ENCODE measurements at regions not wholly inside any gene's neighbourhood (a gene's known extent, or its start where the extent isn't known, plus 50 kb on each side); places are given as distances from the start of the nearest gene placed in this dataset.

- H3K27ac Mint-ChIP-seq = no peak overlapping the region
- peaks cover 6% of the 10 kb centered on the region for H3K4me1 Mint-ChIP-seq
- H3K27me3 Mint-ChIP-seq = peaks cover 10% of the 10 kb centered on the region
- ATAC-seq (replicated peaks) = no peak
- no peaks in the 10 kb centered on the region for H3K9me3 Mint-ChIP-seq
- no peaks in the 10 kb centered on the region for H3K36me3 Mint-ChIP-seq (ENCODE audit: low read depth)
- peak overlapping the region; percentile 34 for H3K4me3 Mint-ChIP-seq
Measured at GRCh38 chr10:44309939-44310761, 74.7 kb downstream of the CXCL12 start.

- Mint-ChIP-seq H3K36me3 (ENCODE audit: low read depth) (no peaks in the 10 kb centered on the region), H3K4me1 (peaks cover 6% of the 10 kb centered on the region), H3K4me3 (no peak overlapping the region), H3K27me3 (peaks cover 10% of the 10 kb centered on the region), H3K27ac (no peak overlapping the region), H3K9me3 (peaks cover 2% of the 10 kb centered on the region)
- no peak for ATAC-seq (replicated peaks)
Measured at GRCh38 chr10:44309361-44309760, 75.5 kb downstream of the CXCL12 start.

- H3K27ac Mint-ChIP-seq = no peak overlapping the region
- no peaks in the 10 kb centered on the region for H3K36me3 Mint-ChIP-seq (ENCODE audit: low read depth)
Measured at GRCh38 chr10:44308935-44309334, 76.0 kb downstream of the CXCL12 start.

DNA sequence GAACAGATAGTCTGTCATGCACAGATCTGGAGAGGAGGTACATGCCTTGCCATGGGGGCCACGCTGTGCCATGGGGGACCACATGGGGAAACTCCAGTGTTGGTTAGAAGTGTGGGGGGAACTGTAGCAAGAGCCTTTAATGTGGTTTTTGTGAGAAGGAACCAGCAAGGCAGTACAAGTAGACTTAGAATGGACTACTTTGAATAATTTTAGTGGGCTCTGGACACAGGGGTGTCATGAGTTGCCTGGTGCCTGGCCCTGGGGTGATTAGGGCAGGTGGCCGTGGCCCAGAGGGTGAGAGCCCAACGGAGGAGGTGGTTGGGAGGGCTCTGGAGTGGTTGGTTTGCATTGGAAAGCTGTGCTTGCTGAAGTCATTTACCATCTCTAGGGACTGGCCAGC is 77.2 kb downstream of the CXCL12 start:
- Mint-ChIP-seq H3K4me1 (peaks cover 6% of the 10 kb centered on the region), H3K27ac (no peak overlapping the region), H3K27me3 (peaks cover 10% of the 10 kb centered on the region), H3K4me3 (no peak overlapping the region), H3K36me3 (ENCODE audit: low read depth) (no peaks in the 10 kb centered on the region), H3K9me3 (peaks cover 6% of the 10 kb centered on the region)
- no peak for ATAC-seq (replicated peaks)

More at GRCh38 chr10:44308935-44309334, 76.0 kb downstream of the CXCL12 start:
- Mint-ChIP-seq H3K4me3 (no peak overlapping the region), H3K4me1 (peaks cover 6% of the 10 kb centered on the region), H3K27me3 (peaks cover 10% of the 10 kb centered on the region), H3K9me3 (peaks cover 6% of the 10 kb centered on the region)
- no peak for ATAC-seq (replicated peaks)

- Mint-ChIP-seq H3K4me1 (peaks cover 6% of the 10 kb centered on the region), H3K27ac (no peak overlapping the region)
Measured at GRCh38 chr10:44306762-44307161, 78.1 kb downstream of the CXCL12 start.

DNA sequence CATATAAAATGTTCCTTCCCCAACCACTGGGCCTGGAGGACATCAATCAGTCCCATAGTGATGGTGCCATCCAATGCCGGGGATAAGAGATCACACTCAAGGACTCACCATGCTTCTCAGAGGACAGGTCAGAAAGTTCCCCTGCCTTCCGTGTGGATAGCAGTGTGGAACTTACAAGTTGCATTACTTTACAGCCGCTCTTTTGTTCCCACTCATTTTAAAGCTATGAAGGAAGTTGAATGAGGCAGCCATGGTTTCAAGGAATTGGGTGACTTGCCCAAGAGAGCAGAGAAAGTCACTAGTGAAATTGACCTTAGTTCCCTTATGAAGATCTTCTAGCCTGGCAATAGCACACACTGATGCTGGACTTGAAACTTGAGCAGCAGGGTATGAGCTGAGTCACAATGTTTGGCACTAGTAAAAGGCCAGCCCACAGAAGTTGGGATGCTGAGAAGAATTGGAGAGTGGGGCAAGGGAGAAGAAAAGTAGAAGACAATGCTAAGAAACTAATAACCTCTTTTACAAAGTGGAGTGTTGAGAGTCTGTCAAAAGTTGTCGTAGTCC is 78.7 kb downstream of the CXCL12 start:
- Mint-ChIP-seq H3K4me3 (no peak overlapping the region), H3K9me3 (peaks cover 6% of the 10 kb centered on the region), H3K36me3 (ENCODE audit: low read depth) (no peaks in the 10 kb centered on the region), H3K27ac (no peak overlapping the region), H3K27me3 (peaks cover under 1% of the 10 kb centered on the region), H3K4me1 (peaks cover 1% of the 10 kb centered on the region)
- ATAC-seq (replicated peaks) = no peak

More at GRCh38 chr10:44306762-44307161, 78.1 kb downstream of the CXCL12 start:
- peaks cover 6% of the 10 kb centered on the region for H3K27me3 Mint-ChIP-seq
- H3K36me3 Mint-ChIP-seq (ENCODE audit: low read depth) = no peaks in the 10 kb centered on the region
- ATAC-seq (replicated peaks) = no peak
- peaks cover 6% of the 10 kb centered on the region for H3K9me3 Mint-ChIP-seq
- H3K4me3 Mint-ChIP-seq = no peak overlapping the region

GRCh38 chr10:44301781-44302355 is 83.0 kb downstream of the CXCL12 start:
- H3K27ac Mint-ChIP-seq = no peak overlapping the region
- H3K4me3 Mint-ChIP-seq = no peak overlapping the region
- no peaks in the 10 kb centered on the region for H3K36me3 Mint-ChIP-seq (ENCODE audit: low read depth)
- peaks cover 6% of the 10 kb centered on the region for H3K9me3 Mint-ChIP-seq
- no peaks in the 10 kb centered on the region for H3K4me1 Mint-ChIP-seq
- H3K27me3 Mint-ChIP-seq = no peaks in the 10 kb centered on the region
- no peak for ATAC-seq (replicated peaks)

GRCh38 chr10:44300666-44301649 is 83.9 kb downstream of the CXCL12 start:
- H3K27me3 Mint-ChIP-seq = no peaks in the 10 kb centered on the region
- peak; percentile 92 for ATAC-seq (replicated peaks)

GRCh38 chr10:44298713-44299112 is 86.2 kb downstream of the CXCL12 start:
- ATAC-seq (replicated peaks) = no peak
- H3K27ac Mint-ChIP-seq = no peak overlapping the region
- no peaks in the 10 kb centered on the region for H3K27me3 Mint-ChIP-seq
- H3K36me3 Mint-ChIP-seq (ENCODE audit: low read depth) = no peaks in the 10 kb centered on the region
- no peak overlapping the region for H3K4me3 Mint-ChIP-seq
- no peaks in the 10 kb centered on the region for H3K4me1 Mint-ChIP-seq
- no peaks in the 10 kb centered on the region for H3K9me3 Mint-ChIP-seq

More at GRCh38 chr10:44300666-44301649, 83.9 kb downstream of the CXCL12 start:
- Mint-ChIP-seq H3K36me3 (ENCODE audit: low read depth) (no peaks in the 10 kb centered on the region), H3K4me3 (no peak overlapping the region), H3K27ac (no peak overlapping the region), H3K9me3 (peaks cover 6% of the 10 kb centered on the region), H3K4me1 (no peaks in the 10 kb centered on the region)

GRCh38 chr10:44297963-44298362 is 86.9 kb downstream of the CXCL12 start:
- Mint-ChIP-seq H3K27me3 (no peaks in the 10 kb centered on the region), H3K27ac (no peak overlapping the region), H3K4me3 (no peak overlapping the region), H3K36me3 (ENCODE audit: low read depth) (no peaks in the 10 kb centered on the region), H3K9me3 (no peaks in the 10 kb centered on the region), H3K4me1 (no peaks in the 10 kb centered on the region)
- ATAC-seq (replicated peaks) = no peak

GRCh38 chr10:44295644-44296241 is 89.2 kb downstream of the CXCL12 start:
- Mint-ChIP-seq H3K27me3 (peaks cover 6% of the 10 kb centered on the region), H3K36me3 (ENCODE audit: low read depth) (no peaks in the 10 kb centered on the region), H3K4me1 (no peaks in the 10 kb centered on the region), H3K4me3 (no peak overlapping the region), H3K9me3 (no peaks in the 10 kb centered on the region), H3K27ac (no peak overlapping the region)
- no peak for ATAC-seq (replicated peaks)

DNA sequence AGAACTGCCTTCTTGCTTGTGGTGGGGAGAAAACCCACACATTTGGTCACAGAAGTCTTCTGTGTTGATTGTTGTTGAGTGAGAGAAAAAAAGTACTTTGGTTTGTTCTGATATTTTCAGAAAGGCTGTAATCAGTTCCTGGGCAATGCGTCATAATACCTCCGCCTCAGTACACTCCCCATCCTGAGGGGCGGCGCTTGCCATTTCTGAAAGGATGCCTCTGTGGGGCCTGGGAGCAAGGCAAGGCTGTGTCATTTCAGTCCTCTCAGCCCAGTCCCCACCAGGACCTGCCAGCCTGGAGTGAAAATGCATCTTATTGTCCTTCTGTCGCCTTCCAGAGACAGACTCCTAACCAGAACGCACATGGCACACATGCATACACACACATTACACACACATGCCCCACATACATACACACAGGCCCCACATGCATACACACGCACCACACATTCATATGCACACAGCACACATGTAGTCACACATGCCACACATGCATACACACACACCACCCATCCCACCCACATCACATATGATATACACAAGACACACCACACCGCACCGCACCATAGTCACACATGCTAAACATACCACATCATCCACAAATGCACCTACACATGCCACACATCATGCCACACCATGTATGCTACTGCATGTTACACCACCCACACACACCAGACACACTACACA is 90.0 kb downstream of the CXCL12 start:
- Mint-ChIP-seq H3K4me3 (no peak overlapping the region), H3K27me3 (peaks cover 7% of the 10 kb centered on the region), H3K27ac (no peak overlapping the region), H3K36me3 (ENCODE audit: low read depth) (no peaks in the 10 kb centered on the region), H3K4me1 (no peaks in the 10 kb centered on the region), H3K9me3 (no peaks in the 10 kb centered on the region)
- no peak for ATAC-seq (replicated peaks)

DNA sequence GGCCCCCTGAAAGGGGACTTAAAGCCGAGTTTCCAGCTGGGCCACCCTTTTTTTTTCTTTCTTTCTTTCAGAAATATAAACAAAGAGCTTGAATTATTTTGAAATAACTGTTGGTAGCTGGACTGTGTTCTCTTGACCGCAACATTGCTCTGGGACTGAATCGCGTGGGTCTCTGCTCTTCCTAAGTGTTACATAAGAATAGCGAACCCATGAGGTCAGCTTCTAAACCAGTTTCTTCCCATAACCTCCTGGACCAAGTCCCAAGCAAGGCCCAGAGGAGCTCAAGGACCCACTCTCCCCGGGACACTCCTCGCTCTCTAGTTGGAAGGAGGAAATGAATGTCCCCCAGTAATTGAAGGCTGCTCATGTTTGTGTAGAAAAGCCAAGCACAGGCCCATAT is 91.1 kb downstream of the CXCL12 start:
- Mint-ChIP-seq H3K4me3 (no peak overlapping the region), H3K36me3 (ENCODE audit: low read depth) (no peaks in the 10 kb centered on the region), H3K4me1 (no peaks in the 10 kb centered on the region), H3K9me3 (no peaks in the 10 kb centered on the region), H3K27ac (no peak overlapping the region), H3K27me3 (peaks cover 13% of the 10 kb centered on the region)
- ATAC-seq (replicated peaks) = no peak

All from activated T-helper 17 cell treated with anti-CD3 and anti-CD28 coated beads, Interleukin-2, amount 50 U/mL, for 72 hours (primary cell).